Left cardiac atrium (tissue), 4 donors: ENCODE measurements at regions not wholly inside any gene's neighbourhood (a gene's known extent, or its start where the extent isn't known, plus 50 kb on each side); places are given as distances from the start of the nearest gene placed in this dataset.
"Not testable (repeated sequence)": the region's sequence is repeated elsewhere in the genome, so short reads cannot be mapped to it uniquely, and the experiment has no call there.

Experiments used
- ATAC-seq, 2 donors: fragments of 200-7000 bp; cut with Tn5 transposase; one replicate each; pipeline ENCODE4 v1.9.1; 2020; ENCODE audit warnings: mild to moderate bottlenecking in 2 of 2, moderate library complexity in 2 of 2
- DNase-seq: peaks from one replicate; pipeline ENCODE4 v3.0.0-alpha.2; 2020
- intact Hi-C, 2 donors: fragments of 100-400 bp; cut with DNase I; formaldehyde crosslinking; loops; one replicate each; pipeline versions ENCODE4 v1.14.1 to v1.15.1; 2022 to 2023
- donor health status: DM: no; HTN: yes; CAD: no.
- donor health status: DM: no; HTN: yes; CAD: no; lungs with severe emphysema.
- donor health status: DM: yes; HTN: yes; CAD: no.
- donor health status: Dilated cardiomyopathy.

- DNase-seq (no peak), ATAC-seq (no peak)
- intact Hi-C loops: no loop called here
These were observed 368.3 kb upstream of the OLFM3 start for GRCh38 chr1:102365071-102365470.

GRCh38 chr1:102336602-102337001, 339.9 kb upstream of the OLFM3 start:
- intact Hi-C loops: no loop called here
- ATAC-seq: no peak
- no peak for DNase-seq

DNA sequence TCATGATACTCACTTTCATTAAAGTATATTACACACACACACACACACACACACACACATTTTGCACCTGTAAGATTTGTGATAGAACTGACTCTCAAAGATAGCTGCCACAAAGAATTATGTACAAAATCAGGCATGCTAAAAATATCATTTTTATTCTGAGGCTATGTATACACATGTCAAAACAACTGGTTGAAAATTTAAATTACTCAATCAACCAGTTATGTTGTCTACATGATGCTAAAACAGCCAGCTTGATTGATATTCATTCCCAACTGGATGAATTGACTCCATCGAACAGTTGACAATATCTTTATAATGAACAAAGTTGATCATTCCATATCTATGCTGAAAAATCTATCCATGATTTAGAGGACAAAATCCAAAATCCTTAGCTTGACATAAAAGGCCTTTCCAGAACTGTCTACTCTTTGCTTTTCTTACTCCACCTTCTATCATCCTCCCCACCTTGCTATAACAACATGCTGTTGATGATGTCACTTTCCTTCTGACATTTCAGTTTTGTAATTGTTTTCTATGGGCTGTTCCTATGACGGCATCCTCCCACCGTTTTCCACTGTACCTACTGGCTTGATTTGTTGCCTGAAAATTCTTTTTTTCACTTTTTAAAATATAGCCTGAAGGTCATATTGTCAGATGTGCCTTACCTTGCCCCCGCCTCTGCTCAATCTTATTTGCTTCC, 321.5 kb upstream of the OLFM3 start:
- no peak for DNase-seq

DNA sequence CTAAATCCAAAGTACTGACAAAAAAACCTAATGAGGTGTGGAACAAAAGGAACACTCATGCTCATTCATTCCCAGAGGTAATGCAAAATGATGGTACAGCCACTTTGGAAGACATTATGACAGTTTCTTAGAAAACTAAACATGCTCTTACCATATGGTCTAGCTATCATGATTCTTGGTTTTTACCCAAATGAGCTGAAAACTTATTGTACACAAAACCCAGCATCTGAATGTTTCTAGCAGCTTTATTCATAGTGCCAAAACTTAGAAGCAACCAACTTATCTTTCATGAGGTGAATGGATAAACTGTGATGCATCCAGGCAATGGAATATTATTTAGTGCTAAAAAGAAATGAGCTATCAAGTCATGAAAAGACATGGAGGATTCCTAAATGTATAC, 318.4 kb upstream of the OLFM3 start:
- ATAC-seq: no peak
- DNase-seq: no peak
- intact Hi-C loops: no loop called here

More for the DNA sequence above, 321.5 kb upstream of the OLFM3 start:
- intact Hi-C loops: no loop called here
- ATAC-seq: no peak

- DNase-seq (no peak), ATAC-seq (no peak)
- intact Hi-C loops: no loop called here
These were observed 299.4 kb upstream of the OLFM3 start for GRCh38 chr1:102296116-102296515.

- intact Hi-C loops: no loop called here
- ATAC-seq: no peak
- no peak for DNase-seq
These were observed 286.2 kb upstream of the OLFM3 start for GRCh38 chr1:102282955-102283354.

GRCh38 chr1:102262994-102263393, 266.3 kb upstream of the OLFM3 start:
- no peak for ATAC-seq
- DNase-seq: no peak
- intact Hi-C loops: no loop called here

DNA sequence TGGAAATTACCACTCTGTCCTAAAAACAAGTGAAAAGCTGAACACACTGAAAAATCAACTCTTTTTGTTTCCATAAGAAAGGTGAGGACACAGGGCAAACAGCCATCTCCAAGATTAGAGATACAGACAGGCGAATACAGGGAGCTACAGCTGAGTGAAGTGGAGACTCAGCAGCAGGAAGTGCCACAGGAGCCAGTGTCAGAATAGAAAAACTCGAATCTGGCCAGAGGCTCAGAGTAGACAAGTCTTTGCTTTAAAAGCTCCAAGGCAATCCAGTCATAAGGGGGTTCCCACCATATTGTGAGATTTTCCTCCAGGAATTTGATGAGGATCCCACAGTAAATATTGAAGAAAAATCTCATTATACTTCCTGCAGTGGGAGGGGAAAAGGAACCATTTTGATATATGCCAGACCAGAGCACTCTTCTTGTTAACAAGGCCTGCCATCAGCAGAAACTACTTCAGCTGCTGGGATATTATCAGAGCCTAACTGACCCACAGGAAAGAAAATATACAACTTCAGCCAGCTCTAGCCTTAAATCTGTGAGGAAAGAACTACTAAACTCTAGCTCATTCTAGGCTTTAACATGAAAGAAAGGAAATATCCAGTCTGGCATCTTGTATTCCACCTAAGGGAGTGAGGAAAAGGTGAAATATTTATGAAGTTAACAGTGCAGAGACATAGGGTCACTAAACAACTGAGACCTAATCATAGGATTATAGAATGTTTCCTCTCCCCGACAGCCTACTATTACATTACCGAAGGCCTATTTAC, 256.2 kb upstream of the OLFM3 start:
- ATAC-seq (no peak), DNase-seq (no peak)
- intact Hi-C loops: no loop called here

DNA sequence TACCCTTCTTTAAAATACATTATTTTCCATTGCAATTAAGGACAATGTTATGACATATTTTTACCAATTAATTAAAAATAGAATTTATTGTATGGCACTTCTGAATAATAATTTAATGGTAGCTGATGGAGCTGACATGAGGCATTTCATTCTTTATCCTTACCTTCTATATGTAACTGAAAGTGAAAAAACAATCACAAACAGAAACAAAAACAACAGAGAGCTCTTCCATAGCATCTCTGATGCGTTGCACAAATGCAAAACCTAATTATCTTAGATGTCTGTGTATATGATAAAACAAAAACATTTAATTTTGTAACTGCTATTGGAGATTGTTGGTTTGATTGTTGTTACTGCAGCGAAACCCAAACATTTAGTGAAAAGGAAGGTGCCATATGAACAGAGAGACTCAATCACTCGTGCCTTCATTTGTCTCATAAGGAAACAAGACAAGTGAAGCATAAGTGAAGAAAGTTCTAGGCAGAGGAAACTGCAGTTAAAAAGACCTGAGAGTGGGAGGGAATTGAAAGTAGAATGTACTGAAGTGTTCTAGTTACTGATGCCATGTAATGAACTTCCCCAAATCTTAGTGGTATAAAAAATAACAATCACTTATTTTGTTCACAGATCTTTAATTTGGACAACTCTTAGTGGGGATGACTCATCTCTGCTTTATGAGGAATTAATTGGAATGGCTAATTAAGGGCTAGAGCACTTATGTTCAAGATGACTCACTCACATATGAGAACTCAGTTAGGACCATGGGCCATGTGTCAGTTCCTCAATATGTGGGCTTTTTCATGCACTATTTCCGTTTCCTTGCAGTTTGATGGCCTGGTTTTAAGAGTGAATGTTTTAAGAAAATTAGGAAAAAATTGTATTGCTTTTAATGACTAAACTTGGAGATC, 245.0 kb upstream of the OLFM3 start:
- intact Hi-C loops: no loop called here
- DNase-seq (no peak), ATAC-seq (no peak)

DNA sequence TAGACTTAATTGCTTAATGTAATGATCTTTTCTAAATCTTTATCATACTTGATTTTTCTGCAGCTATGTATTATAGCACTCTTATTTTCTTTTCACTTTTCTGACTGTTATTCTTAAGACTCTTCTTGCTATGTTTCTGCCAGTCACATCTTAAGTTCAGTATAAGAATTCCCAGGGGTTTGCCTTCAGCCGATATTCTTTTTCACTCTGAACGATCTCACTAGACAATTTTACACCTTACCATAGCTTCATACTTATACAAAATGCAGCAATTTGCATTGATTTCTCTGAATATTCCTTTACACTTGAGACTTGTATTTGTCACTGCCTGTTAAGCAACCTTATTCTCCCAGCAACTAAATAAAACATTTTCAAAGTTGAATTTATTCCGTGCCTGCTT, 242.5 kb upstream of the OLFM3 start:
- no peak for ATAC-seq
- no peak for DNase-seq
- intact Hi-C loops: no loop called here

DNA sequence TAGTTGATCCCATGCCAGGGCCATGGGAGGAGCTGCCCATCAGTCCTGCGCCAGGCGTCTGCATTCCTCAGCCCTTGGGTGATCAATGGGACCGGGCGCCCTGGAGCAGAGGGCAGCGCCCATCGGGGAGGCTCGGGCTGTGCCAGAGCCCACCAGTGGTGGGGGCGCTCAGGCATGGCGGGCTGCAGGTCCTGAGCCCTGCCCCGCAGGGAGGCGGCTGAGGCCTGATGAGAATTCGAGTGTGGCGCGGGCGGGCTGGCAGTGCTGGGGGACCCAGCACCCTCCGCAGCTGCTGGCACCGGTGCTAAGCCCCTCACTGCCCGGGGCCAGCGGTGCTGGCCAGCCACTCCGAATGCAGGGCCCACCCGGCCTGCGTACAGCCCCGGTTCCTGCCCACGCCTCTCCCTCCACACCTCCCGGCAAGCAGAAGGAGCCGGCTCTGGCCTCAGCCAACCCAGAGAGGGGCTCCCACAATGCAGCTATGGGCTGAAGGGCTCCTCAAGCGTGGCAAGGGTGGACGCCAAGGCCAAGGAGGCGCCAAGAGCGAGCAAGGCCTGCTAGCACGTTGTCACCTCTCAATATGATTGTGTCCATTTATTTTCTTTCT, 238.1 kb upstream of the OLFM3 start:
- intact Hi-C loops: no loop called here
- DNase-seq (no peak), ATAC-seq (no peak)

- DNase-seq: no peak
- no peak for ATAC-seq
- intact Hi-C loops: no loop called here
These were observed 222.7 kb upstream of the OLFM3 start for GRCh38 chr1:102219463-102219862.

DNA sequence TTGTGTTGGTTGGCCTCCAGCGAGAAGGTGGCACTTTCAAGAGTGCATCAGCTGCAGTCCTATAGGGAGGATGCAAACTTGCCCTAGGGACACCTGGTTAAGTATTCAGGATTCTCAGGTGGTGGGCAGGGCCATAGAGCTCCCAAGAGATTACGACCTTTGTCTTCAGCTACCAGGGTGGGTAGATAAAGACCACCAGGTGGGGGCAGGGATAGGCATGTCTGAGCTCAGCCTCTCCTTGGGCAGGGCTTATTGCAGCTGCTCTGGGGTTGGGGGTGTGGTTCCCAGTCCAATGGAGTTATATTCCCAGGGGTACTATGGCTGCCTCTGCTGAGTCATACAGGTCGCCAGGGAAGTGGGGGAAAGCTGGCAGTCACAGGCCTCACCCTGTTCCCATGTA, 214.2 kb upstream of the OLFM3 start:
- ATAC-seq, DNase-seq, intact Hi-C loops: not testable (repeated sequence)

- intact Hi-C loops: loop anchor here (5.0 kb wide), 3 partner anchors 369 to 669 kb away; no protein-coding TSS in a partner anchor
- DNase-seq (no peak), ATAC-seq (peak in 1 of 2 donors; percentile 42)
These were observed 195.0 kb upstream of the OLFM3 start for GRCh38 chr1:102191723-102192122.

- intact Hi-C loops: loop anchor here (5.0 kb wide), 3 partner anchors 368 to 668 kb away; no protein-coding TSS in a partner anchor
- DNase-seq: no peak
- ATAC-seq: no peak
These were observed 193.7 kb upstream of the OLFM3 start for GRCh38 chr1:102190429-102190828.

DNA sequence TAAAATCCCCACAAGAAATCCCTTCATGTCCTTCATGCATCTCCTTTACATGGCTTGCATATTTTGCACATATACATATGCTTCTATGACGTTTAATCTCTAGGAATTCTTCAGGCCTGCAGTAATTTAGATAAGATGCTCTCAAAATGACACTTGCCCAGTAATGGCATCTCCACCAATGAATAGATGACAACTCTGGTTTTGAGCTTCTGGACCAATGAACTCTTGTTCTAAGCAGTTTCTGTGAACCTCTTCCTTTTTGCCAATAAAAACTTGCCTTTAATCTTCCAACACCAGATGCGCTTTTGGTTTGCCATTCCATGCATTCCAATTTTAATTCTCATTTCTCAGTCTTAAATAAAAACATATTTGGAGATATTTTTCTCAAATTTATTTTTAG, 189.8 kb upstream of the OLFM3 start:
- ATAC-seq (no peak), DNase-seq (no peak)
- intact Hi-C loops: no loop called here

GRCh38 chr1:102185260-102185659, 188.5 kb upstream of the OLFM3 start:
- ATAC-seq: no peak
- DNase-seq: no peak
- intact Hi-C loops: no loop called here

- ATAC-seq: no peak
These were observed 187.8 kb upstream of the OLFM3 start for GRCh38 chr1:102184477-102184876.

GRCh38 chr1:102183711-102184110, 187.0 kb upstream of the OLFM3 start:
- ATAC-seq (no peak), DNase-seq (no peak)
- intact Hi-C loops: no loop called here

More at GRCh38 chr1:102184477-102184876, 187.8 kb upstream of the OLFM3 start:
- intact Hi-C loops: no loop called here
- DNase-seq: no peak
